H1 (cell line): ENCODE measurements at regions not wholly inside any gene's neighbourhood (a gene's known extent, or its start where the extent isn't known, plus 50 kb on each side); places are given as distances from the start of the nearest gene placed in this dataset.

ENCODE experiments used
- CHD1 ChIP-seq: IDR thresholded peaks from 2 replicates; pipeline ENCODE4 v1.6.1; 2012; ENCODE audit warnings: low read depth, low read length, improper control_type of control experiment
- CREB1 ChIP-seq: IDR thresholded peaks from 2 replicates; pipeline ENCODE4 v1.6.1; 2012; ENCODE audit warnings: inconsistent platforms
- EGR1 ChIP-seq: IDR thresholded peaks from 2 replicates; pipeline ENCODE4 v1.6.1; 2011; ENCODE audit warnings: low read depth, low read length, borderline replicate concordance
- MAX ChIP-seq: IDR thresholded peaks from 2 replicates; pipeline ENCODE4 v1.6.1; 2012; ENCODE audit warnings: inconsistent platforms
- POLR2A ChIP-seq, 2 experiments: IDR thresholded peaks; 1 replicate in 1 of 2; 2 replicates in 1 of 2; pipeline ENCODE4 v1.6.1; 2011; ENCODE audit warnings: low read depth in 2 of 2, low read length in 2 of 2, mild to moderate bottlenecking in 2 of 2; ENCODE audit errors: control extremely low read depth in 1 of 2
- POLR2AphosphoS5 ChIP-seq: IDR thresholded peaks from 2 replicates; pipeline ENCODE4 v1.6.1; 2011; ENCODE audit warnings: low read depth, low read length
- RFX5 ChIP-seq: IDR thresholded peaks from 2 replicates; pipeline ENCODE4 v1.6.1; 2011; ENCODE audit warnings: low read depth, low read length, improper control_type of control experiment, borderline replicate concordance
- SIN3A ChIP-seq, 2 experiments: IDR thresholded peaks in 1 of 2; conservative IDR thresholded peaks in 1 of 2; 2 replicates each; pipeline ENCODE4 v1.6.1; 2011 to 2012; ENCODE audit warnings: low read length in 2 of 2, improper control_type of control experiment in 1 of 2, low read depth in 1 of 2, mild to moderate bottlenecking in 1 of 2
- SP2 ChIP-seq: IDR thresholded peaks from 2 replicates; pipeline ENCODE4 v1.6.1; 2012; ENCODE audit warnings: mild to moderate bottlenecking, low read length, inconsistent platforms
- TBP ChIP-seq: IDR thresholded peaks from 2 replicates; pipeline ENCODE4 v1.6.1; 2011; ENCODE audit warnings: low read depth, low read length, improper control_type of control experiment
- TCF12 ChIP-seq: IDR thresholded peaks from 2 replicates; pipeline ENCODE4 v1.6.1; 2011; ENCODE audit warnings: low read depth, mild to moderate bottlenecking, low read length
- TEAD4 ChIP-seq: IDR thresholded peaks from 2 replicates; pipeline ENCODE4 v1.6.1; 2012; ENCODE audit warnings: low read depth, low read length, inconsistent platforms, mixed read lengths
- TF ChIP-seq, protein P1 (sequence below), 3 experiments: IDR thresholded peaks; 1 replicate in 2 of 3; 2 replicates in 1 of 3; pipeline versions ENCODE4 v1.5.1 to v1.6.1; 2011; ENCODE audit warnings: low read length in 3 of 3, mild to moderate bottlenecking in 3 of 3, inconsistent platforms in 2 of 3, low read depth in 1 of 3, moderate library complexity in 1 of 3; ENCODE audit not compliant: insufficient read depth in 1 of 3; ENCODE audit errors: control extremely low read depth in 1 of 3
- TF ChIP-seq, protein P2 (sequence below): IDR thresholded peaks from 2 replicates; pipeline ENCODE4 v1.6.1; 2012; ENCODE audit warnings: low read length, inconsistent platforms

DNA sequence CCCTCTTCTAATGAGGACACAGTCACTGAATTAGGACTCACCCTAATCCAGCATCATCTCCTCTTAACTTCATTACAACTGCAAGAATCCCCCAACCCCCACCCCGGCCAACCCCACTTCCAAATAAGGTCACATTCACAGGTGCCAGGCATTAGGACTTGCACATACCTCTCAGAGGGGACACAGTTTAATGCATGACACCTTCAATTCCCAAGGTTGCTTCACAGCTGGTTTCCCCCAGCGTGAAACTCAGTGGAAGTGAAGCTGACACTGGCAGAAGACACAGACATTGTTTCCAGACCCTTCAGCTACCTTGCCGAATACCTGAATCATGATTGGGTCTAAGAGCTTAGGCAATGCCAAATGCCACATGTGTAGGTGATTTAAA lies 217.0 kb upstream of the DYNLRB2 start:
- TF ChIP-seq TEAD4 (no peak), POLR2A (IDR thresholded peaks at IDR 0.05; ENCODE audit: control extremely low read depth in 1 of 2, low read depth in 2 of 2, low read length in 2 of 2) (no peak), MAX (no peak), SIN3A (conservative IDR thresholded peaks at IDR 0.05 in 1 of 2, IDR thresholded peaks at IDR 0.05 in 1 of 2; ENCODE audit: low read depth in 1 of 2, low read length in 2 of 2) (no peak), EGR1 (no peak), RFX5 (no peak), CHD1 (no peak), TCF12 (no peak), POLR2AphosphoS5 (no peak), SP2 (no peak), CREB1 (no peak), TBP (no peak)
- TF ChIP-seq, protein P1, sequence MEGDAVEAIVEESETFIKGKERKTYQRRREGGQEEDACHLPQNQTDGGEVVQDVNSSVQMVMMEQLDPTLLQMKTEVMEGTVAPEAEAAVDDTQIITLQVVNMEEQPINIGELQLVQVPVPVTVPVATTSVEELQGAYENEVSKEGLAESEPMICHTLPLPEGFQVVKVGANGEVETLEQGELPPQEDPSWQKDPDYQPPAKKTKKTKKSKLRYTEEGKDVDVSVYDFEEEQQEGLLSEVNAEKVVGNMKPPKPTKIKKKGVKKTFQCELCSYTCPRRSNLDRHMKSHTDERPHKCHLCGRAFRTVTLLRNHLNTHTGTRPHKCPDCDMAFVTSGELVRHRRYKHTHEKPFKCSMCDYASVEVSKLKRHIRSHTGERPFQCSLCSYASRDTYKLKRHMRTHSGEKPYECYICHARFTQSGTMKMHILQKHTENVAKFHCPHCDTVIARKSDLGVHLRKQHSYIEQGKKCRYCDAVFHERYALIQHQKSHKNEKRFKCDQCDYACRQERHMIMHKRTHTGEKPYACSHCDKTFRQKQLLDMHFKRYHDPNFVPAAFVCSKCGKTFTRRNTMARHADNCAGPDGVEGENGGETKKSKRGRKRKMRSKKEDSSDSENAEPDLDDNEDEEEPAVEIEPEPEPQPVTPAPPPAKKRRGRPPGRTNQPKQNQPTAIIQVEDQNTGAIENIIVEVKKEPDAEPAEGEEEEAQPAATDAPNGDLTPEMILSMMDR (IDR thresholded peaks at IDR 0.05; ENCODE audit: control extremely low read depth in 1 of 3, insufficient read depth in 1 of 3, low read depth in 1 of 3, low read length in 3 of 3), result no peak
- TF ChIP-seq, protein P2, sequence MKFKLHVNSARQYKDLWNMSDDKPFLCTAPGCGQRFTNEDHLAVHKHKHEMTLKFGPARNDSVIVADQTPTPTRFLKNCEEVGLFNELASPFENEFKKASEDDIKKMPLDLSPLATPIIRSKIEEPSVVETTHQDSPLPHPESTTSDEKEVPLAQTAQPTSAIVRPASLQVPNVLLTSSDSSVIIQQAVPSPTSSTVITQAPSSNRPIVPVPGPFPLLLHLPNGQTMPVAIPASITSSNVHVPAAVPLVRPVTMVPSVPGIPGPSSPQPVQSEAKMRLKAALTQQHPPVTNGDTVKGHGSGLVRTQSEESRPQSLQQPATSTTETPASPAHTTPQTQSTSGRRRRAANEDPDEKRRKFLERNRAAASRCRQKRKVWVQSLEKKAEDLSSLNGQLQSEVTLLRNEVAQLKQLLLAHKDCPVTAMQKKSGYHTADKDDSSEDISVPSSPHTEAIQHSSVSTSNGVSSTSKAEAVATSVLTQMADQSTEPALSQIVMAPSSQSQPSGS, result no peak
